Neural crest cell (in vitro differentiated cells): ENCODE measurements at regions not wholly inside any gene's neighbourhood (a gene's known extent, or its start where the extent isn't known, plus 50 kb on each side); places are given as distances from the start of the nearest gene placed in this dataset.
A peak's percentile ranks its signal among the peaks of the same experiment; 100 is the strongest.

Experiments
- DNase-seq: peaks from one replicate; pipeline ENCODE4 v3.0.0; 2021; ENCODE audit warnings: low read depth, mixed read lengths, low spot score
- H3K27ac Mint-ChIP-seq: one replicate; pipeline ENCODE4 v1.8.0; 2021; ENCODE audit warnings: mild to moderate bottlenecking, mixed read lengths; ENCODE audit not compliant: unreplicated experiment
- H3K27me3 Mint-ChIP-seq: 2 replicates; pipeline ENCODE4 v1.8.0; 2021; ENCODE audit warnings: low read depth, mild to moderate bottlenecking, mixed read lengths
- H3K36me3 Mint-ChIP-seq: 2 replicates; pipeline ENCODE4 v1.8.0; 2021; ENCODE audit warnings: low read depth, mild to moderate bottlenecking, mixed read lengths
- H3K4me1 Mint-ChIP-seq: 2 replicates; pipeline ENCODE4 v1.8.0; 2021; ENCODE audit warnings: mixed read lengths
- H3K4me3 Mint-ChIP-seq: one replicate; pipeline ENCODE4 v1.8.0; 2021; ENCODE audit warnings: mild to moderate bottlenecking, mixed read lengths
- H3K9me3 Mint-ChIP-seq: 2 replicates; pipeline ENCODE4 v1.8.0; 2021; ENCODE audit warnings: mixed read lengths
- CTCF ChIP-seq: fragments of 200-600 bp; sonication (generic); conservative IDR thresholded peaks from 2 replicates; pipeline ENCODE4 v1.5.0; 2021; ENCODE audit warnings: antibody characterized with exemption, mild to moderate bottlenecking

- Mint-ChIP-seq H3K9me3 (no peaks in the 10 kb centered on the region), H3K27ac (no peak overlapping the region), H3K4me3 (no peak overlapping the region), H3K4me1 (peaks cover 32% of the 10 kb centered on the region), H3K27me3 (no peaks in the 10 kb centered on the region), H3K36me3 (no peaks in the 10 kb centered on the region)
- TF ChIP-seq CTCF, result no peak
- DNase-seq, result no peak
Measured at GRCh38 chr16:86632206-86632605, 53.9 kb downstream of the FOXL1 start.

DNA sequence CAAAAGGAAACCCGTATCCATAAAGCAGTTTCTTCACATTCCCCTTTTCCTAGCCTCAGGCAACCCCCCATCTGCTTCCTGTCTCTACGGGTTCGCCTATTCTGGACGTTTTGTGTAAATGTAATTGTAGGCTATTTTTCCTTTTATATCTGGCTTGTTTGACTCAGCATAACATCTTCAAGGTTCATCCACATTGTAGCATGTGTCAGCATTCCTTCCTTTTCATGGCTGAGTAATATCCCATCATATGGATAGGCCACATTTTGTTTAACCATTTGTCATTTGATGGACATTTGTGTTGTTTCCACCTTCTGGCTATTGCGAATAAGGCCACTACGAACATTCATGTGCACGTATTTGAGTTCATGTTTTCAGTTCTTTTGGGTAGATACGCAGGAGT lies 54.6 kb downstream of the FOXL1 start:
- Mint-ChIP-seq H3K27ac (no peak overlapping the region), H3K36me3 (no peaks in the 10 kb centered on the region), H3K27me3 (no peaks in the 10 kb centered on the region), H3K4me1 (peaks cover 32% of the 10 kb centered on the region), H3K9me3 (no peaks in the 10 kb centered on the region), H3K4me3 (no peak overlapping the region)
- TF ChIP-seq CTCF, result no peak
- no peak for DNase-seq

GRCh38 chr16:86634292-86634691 lies 55.9 kb downstream of the FOXL1 start:
- H3K27ac Mint-ChIP-seq, result no peak overlapping the region
- H3K27me3 Mint-ChIP-seq, result no peaks in the 10 kb centered on the region
- DNase-seq, result no peak
- H3K9me3 Mint-ChIP-seq, result no peaks in the 10 kb centered on the region
- TF ChIP-seq CTCF, result no peak
- H3K4me3 Mint-ChIP-seq, result no peak overlapping the region
- H3K4me1 Mint-ChIP-seq, result peaks cover 32% of the 10 kb centered on the region
- H3K36me3 Mint-ChIP-seq, result no peaks in the 10 kb centered on the region

DNA sequence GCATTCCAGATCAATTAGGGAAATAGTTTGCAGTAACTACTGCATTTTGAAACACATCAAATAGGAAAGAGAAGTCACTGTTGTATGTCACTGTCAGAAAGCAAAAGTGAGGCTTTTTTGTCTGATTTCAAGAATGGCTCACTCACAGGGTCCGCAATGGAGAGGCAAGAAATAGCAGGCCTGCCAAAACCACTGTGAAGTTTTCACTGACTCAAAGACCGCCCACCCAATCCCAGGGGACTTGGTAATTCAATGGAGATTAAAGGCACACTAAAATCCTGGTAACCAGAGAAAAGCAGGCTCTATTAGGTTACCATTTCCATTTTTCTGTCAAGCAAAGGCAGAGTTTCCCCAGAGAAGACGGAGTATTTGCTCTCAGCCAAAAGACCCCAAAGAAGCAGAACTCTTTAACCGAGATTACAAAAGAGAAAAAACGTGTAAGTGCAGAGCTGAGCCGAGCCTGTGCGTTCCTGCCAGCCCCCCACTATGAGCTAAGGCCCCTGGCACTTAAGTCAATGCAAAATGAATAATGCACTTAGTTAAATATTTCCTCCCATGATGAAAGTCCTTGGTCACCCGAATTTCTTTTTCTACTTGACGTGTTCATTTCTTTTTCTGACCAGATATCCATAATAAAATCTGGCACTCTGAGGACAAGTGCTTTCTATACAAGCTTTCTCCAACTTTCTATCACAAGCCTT lies 57.0 kb downstream of the FOXL1 start:
- H3K4me3 Mint-ChIP-seq, result no peak overlapping the region
- peaks cover 27% of the 10 kb centered on the region for H3K4me1 Mint-ChIP-seq
- TF ChIP-seq CTCF, result no peak
- no peak for DNase-seq
- H3K27ac Mint-ChIP-seq, result no peak overlapping the region
- H3K9me3 Mint-ChIP-seq, result no peaks in the 10 kb centered on the region
- no peaks in the 10 kb centered on the region for H3K27me3 Mint-ChIP-seq
- H3K36me3 Mint-ChIP-seq, result no peaks in the 10 kb centered on the region

DNA sequence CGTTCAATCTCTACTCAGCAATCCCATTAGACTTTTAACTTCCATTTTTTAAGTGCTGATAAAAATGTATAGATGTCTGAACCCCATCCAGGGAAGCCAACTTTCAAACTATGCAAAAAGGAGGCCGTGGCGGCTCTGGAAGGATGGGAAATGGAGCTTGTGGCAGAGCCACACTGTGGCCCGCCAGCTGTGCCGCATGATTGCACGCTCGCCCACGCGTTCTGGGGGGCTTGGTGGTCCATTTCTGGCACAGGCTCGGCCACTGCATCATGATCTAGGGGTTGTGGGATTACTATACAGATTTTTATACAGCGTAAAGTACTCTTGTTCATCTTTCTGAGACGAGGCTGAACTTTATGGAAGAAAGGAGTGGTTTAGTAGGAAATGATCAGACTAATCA lies 57.6 kb downstream of the FOXL1 start:
- peak overlapping the region; percentile 29 for H3K27ac Mint-ChIP-seq
- no peak overlapping the region for H3K4me3 Mint-ChIP-seq
- DNase-seq, result no peak
- no peaks in the 10 kb centered on the region for H3K27me3 Mint-ChIP-seq
- H3K4me1 Mint-ChIP-seq, result peaks cover 27% of the 10 kb centered on the region
- no peaks in the 10 kb centered on the region for H3K36me3 Mint-ChIP-seq
- H3K9me3 Mint-ChIP-seq, result no peaks in the 10 kb centered on the region
- TF ChIP-seq CTCF, result no peak
